DND-41 (cell line): ENCODE measurements at regions not wholly inside any gene's neighbourhood (a gene's known extent, or its start where the extent isn't known, plus 50 kb on each side); places are given as distances from the start of the nearest gene placed in this dataset.

Experiments used
- ATAC-seq: fragments of 200-7000 bp; cut with Tn5 transposase; 3 replicates; pipeline ENCODE4 v1.9.1; 2021; ENCODE audit warnings: low read depth; ENCODE audit not compliant: insufficient read depth
- DNase-seq: peaks from one replicate; pipeline ENCODE4 v3.0.0-alpha.2; 2020
- H2AFZ ChIP-seq: 2 replicates; pipeline ENCODE4 v1.6.0; 2012; ENCODE audit warnings: low read depth, low read length
- H3K27ac ChIP-seq: 2 replicates; pipeline ENCODE4 v1.5.1; 2012; ENCODE audit warnings: low read length, inconsistent platforms
- H3K27me3 ChIP-seq: fragments of 200-600 bp; sonication (generic); 2 replicates; pipeline ENCODE4 v1.6.0; 2012; ENCODE audit warnings: low read length, mild to moderate bottlenecking, inconsistent platforms; ENCODE audit not compliant: insufficient read depth, poor library complexity
- H3K36me3 ChIP-seq: 2 replicates; pipeline ENCODE4 v1.5.1; 2012; ENCODE audit warnings: low read length, inconsistent platforms; ENCODE audit not compliant: insufficient read depth
- H3K4me1 ChIP-seq: 2 replicates; pipeline ENCODE4 v1.5.1; 2012; ENCODE audit warnings: mild to moderate bottlenecking, low read length; ENCODE audit not compliant: insufficient read depth
- H3K4me2 ChIP-seq: 2 replicates; pipeline ENCODE4 v1.6.0; 2012; ENCODE audit warnings: mild to moderate bottlenecking, moderate library complexity, low read length, inconsistent platforms; ENCODE audit not compliant: insufficient read depth
- H3K4me3 ChIP-seq, 2 experiments: fragments of 200-600 bp in 1 of 2; shearing (Covaris generic) in 1 of 2; 2 replicates each; pipeline ENCODE4 v1.5.1; 2012 to 2016; ENCODE audit warnings: inconsistent platforms in 2 of 2, low read length in 2 of 2, mild to moderate bottlenecking in 2 of 2, low read depth in 1 of 2, moderate library complexity in 1 of 2
- H3K79me2 ChIP-seq: 2 replicates; pipeline ENCODE4 v1.6.0; 2012; ENCODE audit warnings: low read length, inconsistent platforms; ENCODE audit not compliant: insufficient read depth
- H3K9ac ChIP-seq: 2 replicates; pipeline ENCODE4 v1.6.0; 2012; ENCODE audit warnings: low read depth, mild to moderate bottlenecking, inconsistent platforms, low read length, moderate library complexity
- H3K9me3 ChIP-seq: 2 replicates; pipeline ENCODE4 v1.5.1; 2012; ENCODE audit warnings: low read length, moderate library complexity, mild to moderate bottlenecking, inconsistent platforms; ENCODE audit not compliant: insufficient read depth, severe bottlenecking
- H4K20me1 ChIP-seq: 2 replicates; pipeline ENCODE4 v1.6.0; 2012; ENCODE audit warnings: low read length; ENCODE audit not compliant: insufficient read depth
- CTCF ChIP-seq: IDR thresholded peaks from 2 replicates; pipeline ENCODE4 v1.5.1; 2012; ENCODE audit warnings: borderline replicate concordance, low read length, moderate library complexity, mild to moderate bottlenecking; ENCODE audit not compliant: poor library complexity, severe bottlenecking; ENCODE audit errors: extremely low read depth
- EZH2 ChIP-seq: IDR thresholded peaks from 3 replicates; pipeline ENCODE4 v1.6.1; 2012; ENCODE audit warnings: borderline replicate concordance, low read depth, mild to moderate bottlenecking, moderate library complexity, low read length, inconsistent platforms; ENCODE audit not compliant: severe bottlenecking

GRCh38 chr6:113662093-113662665 is 195.0 kb upstream of the MARCKS start:
- TF ChIP-seq EZH2 (no peak), CTCF (no peak)
- Histone ChIP-seq H3K27me3 (no peaks in the 10 kb centered on the region), H3K79me2 (no peaks in the 10 kb centered on the region), H3K27ac (no peak overlapping the region), H3K9ac (no peak overlapping the region), H4K20me1 (no peaks in the 10 kb centered on the region), H3K4me2 (no peak overlapping the region), H3K36me3 (no peaks in the 10 kb centered on the region), H2AFZ (no peak overlapping the region), H3K9me3 (no peaks in the 10 kb centered on the region), H3K4me3 (no peak overlapping the region), H3K4me1 (no peaks in the 10 kb centered on the region)
- no peak for DNase-seq
- ATAC-seq = no peak

- DNase-seq (no peak), ATAC-seq (no peak)
- Histone ChIP-seq H3K4me3 (no peak overlapping the region), H3K9ac (no peak overlapping the region), H3K4me2 (no peak overlapping the region), H3K36me3 (no peaks in the 10 kb centered on the region), H3K27ac (no peak overlapping the region), H2AFZ (no peak overlapping the region), H3K4me1 (no peaks in the 10 kb centered on the region), H3K79me2 (no peaks in the 10 kb centered on the region), H4K20me1 (no peaks in the 10 kb centered on the region), H3K9me3 (no peaks in the 10 kb centered on the region), H3K27me3 (no peaks in the 10 kb centered on the region)
- TF ChIP-seq CTCF (no peak), EZH2 (no peak)
Observed at GRCh38 chr6:113662688-113663333, 194.3 kb upstream of the MARCKS start.

GRCh38 chr6:113664909-113665308 is 192.2 kb upstream of the MARCKS start:
- Histone ChIP-seq H3K36me3 (no peaks in the 10 kb centered on the region), H3K27ac (no peak overlapping the region), H3K9me3 (no peaks in the 10 kb centered on the region), H3K4me3 (no peak overlapping the region), H2AFZ (no peak overlapping the region), H3K9ac (no peak overlapping the region), H3K79me2 (no peaks in the 10 kb centered on the region), H3K27me3 (no peaks in the 10 kb centered on the region), H3K4me1 (no peaks in the 10 kb centered on the region), H4K20me1 (no peaks in the 10 kb centered on the region), H3K4me2 (no peak overlapping the region)
- no peak for ATAC-seq
- TF ChIP-seq EZH2 (no peak), CTCF (no peak)
- no peak for DNase-seq
